Heart right ventricle (tissue), 16 donors: ENCODE measurements at regions not wholly inside any gene's neighbourhood (a gene's known extent, or its start where the extent isn't known, plus 50 kb on each side); places are given as distances from the start of the nearest gene placed in this dataset.

Experiments used
- ATAC-seq, 8 donors: fragments of 200-7000 bp; cut with Tn5 transposase; one replicate each; pipeline ENCODE4 v1.9.1; 2020; ENCODE audit warnings: mild to moderate bottlenecking in 8 of 8, moderate library complexity in 8 of 8, moderate number of reproducible peaks in 1 of 8
- DNase-seq, 2 donors: peaks; one replicate each; pipeline ENCODE4 v3.0.0-alpha.2; 2020
- H3K27ac ChIP-seq, 10 donors: fragments of 200-600 bp; sonication (generic) in 2 of 10; one replicate each; pipeline versions ENCODE4 v1.5.0 to v1.8.0; 2020 to 2022; ENCODE audit warnings: mild to moderate bottlenecking in 3 of 10
- H3K27me3 ChIP-seq, 7 donors: fragments of 200-600 bp; one replicate each; pipeline ENCODE4 v1.8.0; 2021 to 2022; ENCODE audit warnings: mild to moderate bottlenecking in 2 of 7
- H3K36me3 ChIP-seq, 9 donors: fragments of 200-600 bp; sonication (generic) in 1 of 9; one replicate each; pipeline versions ENCODE4 v1.5.0 to v1.8.0; 2020 to 2022; ENCODE audit warnings: mild to moderate bottlenecking in 2 of 9
- H3K4me1 ChIP-seq, 9 donors: fragments of 200-600 bp; sonication (generic) in 1 of 9; one replicate each; pipeline versions ENCODE4 v1.5.0 to v1.8.0; 2020 to 2022; ENCODE audit warnings: mild to moderate bottlenecking in 4 of 9
- H3K4me3 ChIP-seq, 10 donors: fragments of 200-600 bp; sonication (generic) in 2 of 10; one replicate each; pipeline versions ENCODE4 v1.5.0 to v1.8.0; 2020 to 2022; ENCODE audit warnings: mild to moderate bottlenecking in 7 of 10, moderate library complexity in 2 of 10
- H3K9me3 ChIP-seq, 11 donors: fragments of 200-600 bp in 10 of 11; sonication (generic) in 2 of 11; one replicate each; pipeline versions ENCODE4 v1.5.0 to v1.8.0; 2013 to 2022; ENCODE audit warnings: mild to moderate bottlenecking in 2 of 11, control low read depth in 1 of 11, moderate library complexity in 1 of 11
- CTCF ChIP-seq, 9 donors: fragments of 200-600 bp; sonication (generic) in 2 of 9; IDR thresholded peaks; one replicate each; pipeline versions ENCODE4 v1.5.0 to v1.8.0; 2021 to 2022; ENCODE audit warnings: antibody characterized with exemption in 9 of 9, mild to moderate bottlenecking in 5 of 9, moderate library complexity in 1 of 9
- WGBS, 2 donors: extraction: QIAGEN DNeasy Blood & Tissue Kit; methylation state at CpG; one replicate each; pipeline ENCODE4 v1.1.7; 2013; ENCODE audit warnings: inconsistent platforms in 1 of 2; 5-methylcytosine and 5-hydroxymethylcytosine counted together
- intact Hi-C, 10 donors: fragments of 100-400 bp; cut with DNase I; formaldehyde crosslinking; loops; one replicate each; pipeline versions ENCODE4 v1.11.1 to v1.14.2; 2022
- donor health status: Arrhythmogenic right ventricular cardiomyopathy.
- donor health status: ischemic (EF 13 %, LVEDD 7.1; RV severe dilation, severe dysfunction).
- donor health status: healthy with polysubstance abuse.
- donor health status: DM: no; HTN: yes; CAD: no.
- donor health status: DM: no; HTN: no; CAD: no.
- donor health status: ischemic (EF 25% LVEDD 6.9; RV normal size, moderate dysfunction).
- donor health status: ischemic (EF 25% LVEDD 5.7; RV mildly dilated, moderate dysfunction).
- donor health status: healthy.
- donor health status: DM: yes; HTN: yes; CAD: no.
- donor health status: Ischemic cardiomyopathy.
- donor health status: ischemic (EF 35%, LVEDD 5.7; RV mildly dilated, moderate dysfunction).
- donor health status: nonischemic (EF 11% LVEDD 7.7; RV severe dilation, severe dysfunction).
- donor health status: DM: yes; HTN: yes; CAD: no.
- donor health status: PGD.
- donor health status: ischemic (EF 29% LVEDD 5.4; RV normal size, mild dysfunction).
- donor health status: nonischemic (EF 23%, LVEDD 6.1; RV moderate dilation, normal function).

GRCh38 chr7:155209478-155210319 lies 88.0 kb upstream of the INSIG1 start:
- DNase-seq (no peak), ATAC-seq (no peak)
- WGBS, 2 donors = 51 to 52% methylated on average over 21 of the region's 21 CpGs
- no peak for TF ChIP-seq CTCF (IDR thresholded peaks at IDR 0.05)
- Histone ChIP-seq H3K9me3 (no peaks in the 10 kb centered on the region), H3K4me3 (peak overlapping the region in 1 of 10 donors; percentile 14), H3K27ac (peak overlapping the region; percentile 29 to 86 (median 70)), H3K36me3 (no peaks in the 10 kb centered on the region), H3K27me3 (peaks cover 0 to 33% (median 19%) of the 10 kb centered on the region in 7 donors), H3K4me1 (peaks cover 0 to 32% (median 11%) of the 10 kb centered on the region in 9 donors)
- intact Hi-C loops = loop anchor here in 6 of 10 donors (2.0 to 10.0 kb wide), 4 partner anchors 45 to 88 kb away; partner anchors contain the start of gene INSIG1 (in 5 of the 6)

- Histone ChIP-seq H3K27me3 (peaks cover 0 to 38% (median 24%) of the 10 kb centered on the region in 7 donors), H3K9me3 (no peaks in the 10 kb centered on the region), H3K4me3 (no peak overlapping the region), H3K4me1 (peaks cover 0 to 26% (median 11%) of the 10 kb centered on the region in 9 donors), H3K27ac (no peak overlapping the region), H3K36me3 (no peaks in the 10 kb centered on the region)
- 71 to 80% methylated on average over 7 of the region's 7 CpGs for WGBS, 2 donors
- intact Hi-C loops = loop anchor here in 1 of 10 donors (5.0 kb wide), 1 partner anchor 47 kb away; no protein-coding TSS in a partner anchor
- DNase-seq = no peak
- ATAC-seq = no peak
- TF ChIP-seq CTCF (IDR thresholded peaks at IDR 0.05) = no peak
Measured at GRCh38 chr7:155210356-155210755, 87.3 kb upstream of the INSIG1 start.

GRCh38 chr7:155211173-155211572 lies 86.5 kb upstream of the INSIG1 start:
- DNase-seq = no peak
- no peak for TF ChIP-seq CTCF (IDR thresholded peaks at IDR 0.05)
- peaks cover 0 to 45% (median 31%) of the 10 kb centered on the region in 7 donors for H3K27me3 ChIP-seq

GRCh38 chr7:155211761-155212160 lies 85.9 kb upstream of the INSIG1 start:
- DNase-seq (no peak), ATAC-seq (no peak)
- no peaks in the 10 kb centered on the region for H3K9me3 ChIP-seq
- no peak overlapping the region for H3K4me3 ChIP-seq
- TF ChIP-seq CTCF (IDR thresholded peaks at IDR 0.05) = no peak
- WGBS, 2 donors = 88 to 91% methylated on average over 4 of the region's 4 CpGs
- intact Hi-C loops = loop anchor here in 1 of 10 donors (5.0 kb wide), 1 partner anchor 46 kb away; no protein-coding TSS in a partner anchor
- peaks cover 0 to 24% (median 10%) of the 10 kb centered on the region in 9 donors for H3K4me1 ChIP-seq
- H3K27me3 ChIP-seq = peaks cover 0 to 49% (median 31%) of the 10 kb centered on the region in 7 donors
- no peak overlapping the region for H3K27ac ChIP-seq
- no peaks in the 10 kb centered on the region for H3K36me3 ChIP-seq

More at GRCh38 chr7:155211173-155211572, 86.5 kb upstream of the INSIG1 start:
- intact Hi-C loops = loop anchor here in 1 of 10 donors (5.0 kb wide), 1 partner anchor 46 kb away; no protein-coding TSS in a partner anchor
- Histone ChIP-seq H3K4me1 (peaks cover 0 to 26% (median 11%) of the 10 kb centered on the region in 9 donors), H3K4me3 (no peak overlapping the region), H3K9me3 (no peaks in the 10 kb centered on the region), H3K36me3 (no peaks in the 10 kb centered on the region), H3K27ac (no peak overlapping the region)
- no peak for ATAC-seq
- WGBS, 2 donors = 90 to 91% methylated on average over 6 of the region's 6 CpGs
